WERI-Rb-1 (cell line): ENCODE measurements at regions not wholly inside any gene's neighbourhood (a gene's known extent, or its start where the extent isn't known, plus 50 kb on each side); places are given as distances from the start of the nearest gene placed in this dataset.

Experiments
- DNase-seq: peaks from one replicate; pipeline ENCODE4 v3.0.0-alpha.2; 2020
- H3K27ac ChIP-seq: fragments of 250-450 bp; sonication (Bioruptor Pico); 2 replicates; pipeline ENCODE4 v1.5.1; 2020; ENCODE audit warnings: mild to moderate bottlenecking, moderate library complexity
- H3K27me3 ChIP-seq: fragments of 250-450 bp; sonication (Bioruptor Pico); 2 replicates; pipeline ENCODE4 v1.5.1; 2021; ENCODE audit warnings: mild to moderate bottlenecking, low read depth, moderate library complexity; ENCODE audit not compliant: insufficient read depth, severe bottlenecking
- H3K36me3 ChIP-seq: fragments of 250-450 bp; sonication (Bioruptor Pico); 2 replicates; pipeline ENCODE4 v1.5.1; 2020; ENCODE audit warnings: mild to moderate bottlenecking, moderate library complexity
- H3K4me3 ChIP-seq: 2 replicates; pipeline ENCODE4 v1.5.1; 2011; ENCODE audit warnings: low read depth, mild to moderate bottlenecking, control low read depth, low read length
- H3K9me3 ChIP-seq: fragments of 250-450 bp; sonication (Bioruptor Pico); 2 replicates; pipeline ENCODE4 v1.5.1; 2021; ENCODE audit warnings: mild to moderate bottlenecking, moderate library complexity; ENCODE audit not compliant: severe bottlenecking
- TF ChIP-seq, protein P1 (sequence below): IDR thresholded peaks from 2 replicates; pipeline ENCODE4 v1.5.1; 2011; ENCODE audit warnings: low read depth, mild to moderate bottlenecking, control low read depth, inconsistent platforms, low read length

DNA sequence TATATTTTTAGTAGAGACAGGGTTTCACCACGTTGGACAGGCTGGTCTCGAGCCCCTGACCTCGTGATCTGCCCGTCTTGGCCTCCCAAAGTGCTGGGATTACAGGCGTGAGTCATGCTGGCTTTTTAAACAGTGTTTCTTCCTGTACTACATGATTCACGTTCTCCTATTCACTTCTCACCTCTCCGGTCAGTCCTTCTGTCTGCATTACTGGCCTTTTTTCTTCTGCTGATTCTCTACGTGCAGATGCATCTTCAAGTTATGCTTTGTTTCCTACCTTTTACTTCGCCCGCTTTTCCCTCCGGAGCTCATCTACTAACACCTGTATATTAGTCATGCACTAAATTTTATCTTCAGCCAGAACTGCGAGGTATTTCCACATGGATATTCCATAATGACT is 296.2 kb upstream of the FLRT2 start:
- Histone ChIP-seq H3K4me3 (no peak overlapping the region), H3K27ac (no peak overlapping the region), H3K36me3 (no peaks in the 10 kb centered on the region), H3K27me3 (no peaks in the 10 kb centered on the region), H3K9me3 (no peaks in the 10 kb centered on the region)
- TF ChIP-seq, protein P1, sequence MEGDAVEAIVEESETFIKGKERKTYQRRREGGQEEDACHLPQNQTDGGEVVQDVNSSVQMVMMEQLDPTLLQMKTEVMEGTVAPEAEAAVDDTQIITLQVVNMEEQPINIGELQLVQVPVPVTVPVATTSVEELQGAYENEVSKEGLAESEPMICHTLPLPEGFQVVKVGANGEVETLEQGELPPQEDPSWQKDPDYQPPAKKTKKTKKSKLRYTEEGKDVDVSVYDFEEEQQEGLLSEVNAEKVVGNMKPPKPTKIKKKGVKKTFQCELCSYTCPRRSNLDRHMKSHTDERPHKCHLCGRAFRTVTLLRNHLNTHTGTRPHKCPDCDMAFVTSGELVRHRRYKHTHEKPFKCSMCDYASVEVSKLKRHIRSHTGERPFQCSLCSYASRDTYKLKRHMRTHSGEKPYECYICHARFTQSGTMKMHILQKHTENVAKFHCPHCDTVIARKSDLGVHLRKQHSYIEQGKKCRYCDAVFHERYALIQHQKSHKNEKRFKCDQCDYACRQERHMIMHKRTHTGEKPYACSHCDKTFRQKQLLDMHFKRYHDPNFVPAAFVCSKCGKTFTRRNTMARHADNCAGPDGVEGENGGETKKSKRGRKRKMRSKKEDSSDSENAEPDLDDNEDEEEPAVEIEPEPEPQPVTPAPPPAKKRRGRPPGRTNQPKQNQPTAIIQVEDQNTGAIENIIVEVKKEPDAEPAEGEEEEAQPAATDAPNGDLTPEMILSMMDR = no peak
- no peak for DNase-seq

DNA sequence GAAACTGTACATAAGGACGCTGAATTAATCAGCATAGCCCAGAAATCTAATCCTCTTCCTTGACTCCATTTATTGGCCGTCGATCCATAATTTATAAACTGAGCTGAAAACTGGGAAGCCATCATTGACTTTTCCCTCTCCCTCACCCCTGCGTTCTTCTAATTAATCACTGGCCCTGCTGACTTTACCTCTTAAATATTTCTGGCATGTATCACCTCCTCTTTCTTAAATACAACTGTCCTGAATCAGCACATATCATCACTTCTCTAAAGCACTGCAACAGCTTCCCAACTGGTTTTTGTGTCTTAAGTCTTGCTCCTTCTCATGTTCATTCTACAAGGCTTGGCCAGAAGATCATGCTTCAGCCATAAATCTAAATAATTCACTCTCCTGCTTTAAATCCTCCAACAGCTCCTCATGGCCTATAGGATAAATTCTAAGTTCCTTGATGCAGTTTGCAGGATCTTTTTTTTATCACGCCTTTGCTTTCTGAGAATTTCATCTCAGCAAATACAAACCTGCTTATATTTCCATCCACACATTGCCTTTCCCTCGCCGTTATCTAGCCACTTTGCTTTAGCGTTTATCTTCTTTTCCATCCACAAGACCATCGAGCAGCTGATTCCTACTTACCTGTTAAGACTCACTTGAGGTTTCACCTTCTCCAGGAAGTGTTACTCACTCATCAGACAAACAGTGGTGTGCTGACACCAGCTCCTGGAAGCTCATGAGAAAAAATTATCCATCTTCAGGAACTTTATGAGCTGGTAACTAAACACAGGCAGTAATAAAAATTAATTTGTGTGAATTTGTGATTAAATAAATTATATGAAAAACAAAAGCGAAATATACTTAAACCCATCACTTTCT is 295.6 kb upstream of the FLRT2 start:
- TF ChIP-seq, protein P1 = no peak
- Histone ChIP-seq H3K36me3 (no peaks in the 10 kb centered on the region), H3K27ac (no peak overlapping the region), H3K9me3 (no peaks in the 10 kb centered on the region), H3K27me3 (no peaks in the 10 kb centered on the region), H3K4me3 (no peak overlapping the region)
- DNase-seq = no peak

DNA sequence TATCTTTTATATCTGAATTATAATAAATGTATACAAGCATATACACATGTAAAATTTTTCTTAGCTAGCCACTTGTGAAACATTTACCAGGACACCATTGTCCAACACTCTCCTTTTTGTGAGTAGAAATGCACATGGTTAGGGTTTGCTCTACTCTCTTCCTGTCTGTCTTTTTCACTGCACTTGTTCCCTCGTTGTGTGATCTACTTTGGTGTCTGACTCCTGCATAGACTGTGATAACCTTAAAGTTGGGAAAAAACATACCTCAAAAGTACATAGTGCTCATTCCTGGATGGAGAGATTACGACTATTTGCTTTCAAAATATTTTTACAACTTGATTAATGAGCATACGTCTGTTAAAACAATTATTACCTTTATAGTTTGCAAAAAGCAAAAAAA is 294.1 kb upstream of the FLRT2 start:
- TF ChIP-seq, protein P1 = no peak
- no peak for DNase-seq

DNA sequence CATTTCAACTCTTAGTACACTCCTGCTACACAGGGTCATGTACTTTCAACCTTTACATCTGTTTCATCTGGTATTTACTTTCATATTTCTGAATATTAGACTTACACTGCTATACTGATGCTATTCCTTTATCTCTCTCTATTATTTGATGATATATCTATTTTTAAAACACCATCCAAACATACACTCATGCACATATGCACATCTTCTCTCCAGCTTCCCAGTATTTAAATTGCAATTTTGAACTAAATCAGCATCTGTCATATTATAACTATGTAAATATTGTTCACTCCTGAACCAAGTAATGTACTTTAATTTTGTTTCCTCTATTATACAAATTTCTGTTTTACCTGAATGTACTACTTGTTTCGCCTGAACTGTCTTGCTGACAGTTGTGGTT is 293.6 kb upstream of the FLRT2 start:
- Histone ChIP-seq H3K36me3 (no peaks in the 10 kb centered on the region), H3K4me3 (no peak overlapping the region), H3K9me3 (no peaks in the 10 kb centered on the region), H3K27me3 (no peaks in the 10 kb centered on the region), H3K27ac (no peak overlapping the region)
- TF ChIP-seq, protein P1 = no peak
- no peak for DNase-seq

More for the DNA sequence above, 294.1 kb upstream of the FLRT2 start:
- no peaks in the 10 kb centered on the region for H3K9me3 ChIP-seq
- H3K4me3 ChIP-seq = no peak overlapping the region
- no peak overlapping the region for H3K27ac ChIP-seq
- H3K27me3 ChIP-seq = no peaks in the 10 kb centered on the region
- H3K36me3 ChIP-seq = no peaks in the 10 kb centered on the region

DNA sequence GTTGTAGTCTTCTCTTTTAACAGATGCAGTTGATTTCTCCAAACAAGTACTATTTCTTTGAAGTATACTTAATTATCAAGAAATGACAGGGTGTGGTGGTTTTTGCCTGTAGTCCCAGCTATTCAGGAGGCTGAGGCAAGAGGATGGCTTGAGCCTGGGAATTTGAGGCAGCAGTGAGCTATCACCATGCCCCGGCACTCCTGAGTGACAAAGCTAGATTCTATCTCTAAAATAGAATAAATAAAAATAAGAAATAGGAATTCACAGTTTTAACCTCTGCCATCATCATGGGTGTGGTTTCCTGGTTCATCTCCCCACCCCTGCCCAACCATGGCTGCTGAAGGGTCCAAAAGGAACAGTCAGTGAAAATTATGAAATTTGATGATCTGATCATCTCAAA is 290.2 kb upstream of the FLRT2 start:
- H3K27ac ChIP-seq = no peak overlapping the region
- TF ChIP-seq, protein P1 = no peak
- no peaks in the 10 kb centered on the region for H3K9me3 ChIP-seq
- no peak for DNase-seq
- H3K36me3 ChIP-seq = no peaks in the 10 kb centered on the region
- no peak overlapping the region for H3K4me3 ChIP-seq
- H3K27me3 ChIP-seq = no peaks in the 10 kb centered on the region
